ENCODE measurements at regions not wholly inside any gene's neighbourhood (a gene's known extent, or its start where the extent isn't known, plus 50 kb on each side); places are given as distances from the start of the nearest gene placed in this dataset.

DNA sequence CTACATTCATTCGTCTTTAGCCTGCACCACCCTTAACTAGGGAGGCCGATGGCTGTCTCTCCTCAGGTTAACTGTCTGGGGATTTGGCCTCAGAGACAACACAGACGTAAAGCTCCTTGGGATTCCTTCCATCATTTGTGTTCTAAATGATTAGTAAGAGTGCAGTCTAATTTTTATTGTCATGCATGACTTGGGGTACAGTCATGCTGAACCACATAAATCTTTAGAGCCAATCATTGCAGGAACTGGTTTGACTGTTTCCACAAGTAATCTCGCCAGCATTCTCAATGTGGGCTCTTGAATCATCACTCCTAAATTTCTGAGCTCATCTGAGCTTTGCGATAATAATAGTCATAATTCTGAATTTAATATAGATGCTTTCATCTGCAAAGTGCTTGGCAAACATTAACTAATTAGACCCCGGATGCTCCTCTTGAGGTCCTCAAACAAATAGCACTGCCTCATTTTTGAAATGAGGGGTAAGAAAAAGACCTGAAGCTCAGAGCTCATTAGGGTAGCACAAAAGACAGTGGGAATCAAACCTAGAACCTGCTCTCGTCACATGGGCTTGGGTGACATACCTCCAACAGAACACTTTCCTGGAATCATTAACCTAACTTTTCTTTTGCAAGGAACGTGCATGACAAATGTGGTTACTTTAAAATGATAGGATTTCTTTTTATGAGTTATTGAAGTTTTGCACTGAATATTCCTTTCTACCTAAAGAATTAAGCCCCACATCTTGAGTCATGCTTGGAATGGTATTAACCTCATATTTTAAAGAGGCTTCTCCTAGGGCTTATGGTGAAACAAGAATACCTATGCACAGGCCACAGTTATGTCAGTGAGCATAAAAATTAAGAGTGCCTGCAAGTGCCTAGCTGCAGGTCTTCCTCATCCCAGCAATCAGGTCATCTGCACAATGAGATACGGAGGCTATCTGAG is 118.9 kb upstream of the NRP1 start:
- DNase-seq: no peak

DNA sequence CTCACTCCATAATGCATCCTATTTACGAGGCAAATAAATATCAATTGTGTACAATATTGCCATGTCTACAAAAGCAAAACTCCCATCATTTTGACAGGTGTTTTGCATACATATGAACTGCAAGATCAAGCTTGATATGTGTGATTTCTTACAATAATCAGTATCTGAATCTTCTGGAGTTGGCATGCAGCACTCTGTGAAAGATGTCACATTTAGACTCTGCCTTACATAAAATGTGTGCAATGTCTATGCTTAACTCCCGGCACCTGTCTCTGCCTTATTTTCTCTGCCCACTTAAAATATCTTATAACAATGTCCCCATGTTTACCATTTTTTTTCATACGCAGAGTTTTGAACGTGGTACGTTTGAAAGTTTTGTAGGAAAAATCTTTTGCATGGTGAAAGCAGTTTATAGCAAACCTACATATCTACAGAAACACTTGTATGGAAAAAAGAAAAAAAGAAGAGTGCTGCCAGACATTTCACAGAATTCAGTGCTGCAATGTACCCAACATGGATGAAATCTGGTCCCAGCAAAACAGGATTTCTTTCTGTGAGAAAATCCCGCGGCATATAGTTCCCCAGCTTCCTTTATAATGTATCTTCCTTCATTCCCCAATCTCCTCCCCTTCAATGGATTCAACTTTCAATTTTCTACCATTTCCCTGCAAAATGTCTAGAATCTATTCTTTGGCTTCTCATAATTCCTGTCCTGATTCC is 114.1 kb upstream of the NRP1 start:
- DNase-seq: no peak

GRCh38 chr10:33441561-33441960 is 107.1 kb upstream of the NRP1 start:
- DNase-seq: no peak

GRCh38 chr10:33434933-33435332 is 100.5 kb upstream of the NRP1 start:
- no peak for DNase-seq

GRCh38 chr10:33428682-33429081 is 94.2 kb upstream of the NRP1 start:
- no peak for DNase-seq

DNA sequence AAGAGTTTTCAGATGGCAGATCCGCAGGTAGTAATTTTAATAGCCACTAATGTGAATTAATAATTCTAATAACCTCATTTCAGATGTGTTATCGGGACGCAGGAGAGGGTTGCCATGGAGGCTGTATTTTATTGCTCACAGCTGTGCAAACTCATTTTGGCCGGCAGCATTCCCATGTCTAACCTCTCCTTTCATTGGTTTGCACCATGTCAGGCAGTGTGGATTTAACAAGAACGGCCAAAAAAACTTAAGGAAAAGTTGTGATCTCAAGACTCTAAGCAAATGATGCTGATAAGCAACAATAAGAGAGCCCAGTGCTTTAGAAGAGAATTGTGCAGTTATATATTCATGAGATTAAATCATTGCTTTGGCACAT is 88.7 kb upstream of the NRP1 start:
- no peak for DNase-seq

DNA sequence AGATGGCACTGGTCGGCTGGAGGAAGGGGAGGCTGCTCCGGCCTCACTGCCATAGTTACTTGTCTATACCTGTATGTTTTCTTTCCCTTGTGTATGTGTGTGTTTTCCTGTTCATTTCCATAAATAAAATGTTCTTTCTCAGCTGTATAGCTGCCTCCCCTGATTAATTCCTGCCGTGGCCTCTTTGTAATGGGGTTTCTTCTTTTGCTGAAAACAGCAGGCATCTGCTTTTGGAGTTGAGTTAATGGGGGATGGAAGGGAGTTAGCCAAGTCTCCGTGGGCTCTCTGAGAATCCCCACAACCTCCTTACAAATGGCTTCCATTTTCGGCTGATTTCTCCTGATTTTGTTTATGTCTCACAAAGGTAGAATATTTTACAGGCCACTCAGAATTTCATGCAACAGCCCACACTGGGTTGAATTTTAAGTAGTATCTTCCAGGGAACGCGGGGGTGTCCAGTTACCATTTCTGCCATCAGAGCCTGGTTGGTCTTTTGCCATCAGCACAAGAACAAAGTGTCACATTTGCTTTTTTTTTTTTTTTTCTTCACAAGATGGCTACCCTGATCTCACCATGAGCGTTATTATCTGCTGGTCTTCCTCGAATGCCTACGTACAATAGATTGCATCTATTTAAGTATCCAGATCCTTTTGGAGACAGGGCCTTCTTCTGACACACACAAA is 88.1 kb upstream of the NRP1 start:
- no peak for DNase-seq

DNA sequence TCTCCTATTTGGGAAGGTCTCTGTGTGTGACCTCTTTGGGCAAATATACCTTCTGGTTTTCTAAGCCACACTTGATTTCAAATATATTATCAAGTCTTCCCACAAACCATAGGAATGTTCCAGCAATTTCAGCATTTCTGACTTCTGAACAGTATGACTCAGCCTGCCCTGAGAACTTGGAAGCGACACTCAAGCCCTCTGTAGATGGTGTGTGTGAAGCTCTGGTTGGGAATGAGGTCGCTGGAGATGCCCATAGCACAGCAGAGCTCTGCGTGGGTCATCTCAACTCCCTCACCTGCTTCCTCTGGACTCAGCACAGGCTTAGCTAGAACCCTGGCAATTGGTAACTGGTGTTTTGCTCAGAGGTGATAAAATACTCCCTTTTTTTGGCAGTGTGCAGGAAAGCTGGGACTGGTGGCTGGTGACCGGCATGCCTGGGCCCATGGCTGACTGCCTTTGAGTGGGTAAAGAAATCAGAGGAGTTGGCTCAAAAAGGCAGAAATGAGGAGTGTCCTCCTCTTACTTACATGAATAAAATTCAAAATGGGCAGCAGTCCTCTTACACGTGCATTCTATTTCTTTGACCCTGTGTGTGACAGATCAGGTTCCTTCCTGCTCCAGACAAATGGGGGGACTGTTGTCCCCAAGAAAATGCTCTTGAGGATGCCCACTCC is 87.5 kb upstream of the NRP1 start:
- DNase-seq: no peak

- DNase-seq: no peak
Measured at GRCh38 chr10:33419311-33419710, 84.8 kb upstream of the NRP1 start.

DNA sequence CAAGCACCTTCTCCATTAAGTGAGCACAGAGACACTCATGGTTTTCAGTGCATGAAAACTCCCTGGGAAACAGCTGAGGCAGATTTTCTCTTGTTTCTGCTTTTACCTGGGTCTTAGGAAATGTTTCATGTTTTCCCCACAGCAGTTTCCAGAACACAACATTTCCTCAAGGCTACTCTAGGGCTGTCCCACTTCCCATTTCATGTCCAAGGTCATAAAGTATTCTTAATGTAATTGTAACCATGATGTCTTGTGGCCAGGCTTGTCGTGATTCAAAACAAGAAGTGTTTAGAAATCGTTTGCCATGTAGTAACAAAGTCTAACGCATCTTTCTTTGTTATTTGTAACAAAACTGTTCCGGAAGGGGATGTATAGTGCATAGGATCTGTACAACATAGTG is 83.8 kb upstream of the NRP1 start:
- no peak for DNase-seq

GRCh38 chr10:33416691-33417090 is 82.2 kb upstream of the NRP1 start:
- no peak for DNase-seq

- no peak for DNase-seq
Measured at GRCh38 chr10:33416209-33416608, 81.7 kb upstream of the NRP1 start.

- DNase-seq: no peak
Measured at GRCh38 chr10:33414841-33415240, 80.4 kb upstream of the NRP1 start.

- peak; percentile 10 for DNase-seq
Measured at GRCh38 chr10:33412653-33413361, 78.3 kb upstream of the NRP1 start.

GRCh38 chr10:33412241-33412640 is 77.8 kb upstream of the NRP1 start:
- no peak for DNase-seq

DNA sequence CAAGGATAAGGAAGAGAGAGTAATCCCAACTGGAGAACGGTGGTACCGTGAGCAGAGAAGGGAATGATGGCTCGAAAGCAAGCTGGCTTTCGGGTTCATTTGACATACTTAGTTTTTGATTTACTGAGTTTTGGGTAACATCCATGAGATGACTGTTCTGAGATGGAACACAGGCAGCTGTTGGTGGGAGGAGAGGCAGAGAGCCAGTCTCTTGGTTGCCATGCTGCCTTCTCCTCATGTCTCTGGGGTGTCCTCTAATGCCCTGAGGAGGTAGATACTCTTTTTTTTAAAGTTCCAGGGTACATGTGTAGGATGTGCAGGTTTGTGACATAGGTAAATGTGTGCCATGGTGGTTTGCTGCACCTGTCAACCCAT is 76.4 kb upstream of the NRP1 start:
- DNase-seq: no peak

- no peak for DNase-seq
Measured at GRCh38 chr10:33410096-33410859, 75.8 kb upstream of the NRP1 start.

- no peak for DNase-seq
Measured at GRCh38 chr10:33406596-33406995, 72.1 kb upstream of the NRP1 start.

- no peak for DNase-seq
Measured at GRCh38 chr10:33402220-33403073, 68.0 kb upstream of the NRP1 start.

- no peak for DNase-seq
Measured at GRCh38 chr10:33401300-33401699, 66.8 kb upstream of the NRP1 start.

GRCh38 chr10:33398796-33399195 is 64.3 kb upstream of the NRP1 start:
- no peak for DNase-seq
